PC-3 (cell line): ENCODE measurements at regions not wholly inside any gene's neighbourhood (a gene's known extent, or its start where the extent isn't known, plus 50 kb on each side); places are given as distances from the start of the nearest gene placed in this dataset.

Experiments used
- EZH2 ChIP-seq: fragments of 300-600 bp; sonication (generic); IDR thresholded peaks from one replicate; pipeline ENCODE4 v1.6.1; 2017; ENCODE audit warnings: antibody characterized with exemption, mild to moderate bottlenecking, low read length; ENCODE audit not compliant: unreplicated experiment
- TF ChIP-seq, protein P1 (sequence below): fragments of 300-600 bp; sonication (generic); conservative IDR thresholded peaks from 2 replicates; pipeline ENCODE4 v1.5.1; 2017; ENCODE audit warnings: antibody characterized with exemption, low read depth, mild to moderate bottlenecking, low read length

DNA sequence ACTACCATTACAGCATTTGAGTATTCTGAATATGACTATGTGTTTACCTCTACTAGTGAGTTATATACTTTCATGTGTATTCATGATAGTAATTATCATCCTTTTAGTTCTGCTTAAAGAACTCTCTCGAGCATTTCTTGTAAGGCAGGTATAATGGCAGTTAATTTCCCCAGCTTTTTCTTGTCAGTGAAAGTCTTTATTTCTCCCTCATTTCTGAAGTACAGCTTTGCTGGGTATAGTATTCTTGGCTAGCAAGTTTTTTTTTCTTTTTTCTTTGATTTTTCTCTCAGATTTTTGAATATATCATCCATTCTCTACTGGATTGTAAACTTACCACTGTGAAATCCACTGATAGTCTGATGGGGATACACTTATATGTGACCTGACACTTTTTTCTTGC lies 165.9 kb upstream of the ARHGAP5 start:
- TF ChIP-seq, protein P1, sequence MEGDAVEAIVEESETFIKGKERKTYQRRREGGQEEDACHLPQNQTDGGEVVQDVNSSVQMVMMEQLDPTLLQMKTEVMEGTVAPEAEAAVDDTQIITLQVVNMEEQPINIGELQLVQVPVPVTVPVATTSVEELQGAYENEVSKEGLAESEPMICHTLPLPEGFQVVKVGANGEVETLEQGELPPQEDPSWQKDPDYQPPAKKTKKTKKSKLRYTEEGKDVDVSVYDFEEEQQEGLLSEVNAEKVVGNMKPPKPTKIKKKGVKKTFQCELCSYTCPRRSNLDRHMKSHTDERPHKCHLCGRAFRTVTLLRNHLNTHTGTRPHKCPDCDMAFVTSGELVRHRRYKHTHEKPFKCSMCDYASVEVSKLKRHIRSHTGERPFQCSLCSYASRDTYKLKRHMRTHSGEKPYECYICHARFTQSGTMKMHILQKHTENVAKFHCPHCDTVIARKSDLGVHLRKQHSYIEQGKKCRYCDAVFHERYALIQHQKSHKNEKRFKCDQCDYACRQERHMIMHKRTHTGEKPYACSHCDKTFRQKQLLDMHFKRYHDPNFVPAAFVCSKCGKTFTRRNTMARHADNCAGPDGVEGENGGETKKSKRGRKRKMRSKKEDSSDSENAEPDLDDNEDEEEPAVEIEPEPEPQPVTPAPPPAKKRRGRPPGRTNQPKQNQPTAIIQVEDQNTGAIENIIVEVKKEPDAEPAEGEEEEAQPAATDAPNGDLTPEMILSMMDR, result no peak
- no peak for TF ChIP-seq EZH2
